GM12892 (cell line): ENCODE measurements at regions not wholly inside any gene's neighbourhood (a gene's known extent, or its start where the extent isn't known, plus 50 kb on each side); places are given as distances from the start of the nearest gene placed in this dataset.

Experiments
- POLR2A ChIP-seq: IDR thresholded peaks from 2 replicates; pipeline ENCODE4 v1.6.1; 2011; ENCODE audit warnings: low read depth, low read length, control low read depth
- POLR2AphosphoS5 ChIP-seq: IDR thresholded peaks from 2 replicates; pipeline ENCODE4 v1.6.1; 2011; ENCODE audit warnings: low read depth, low read length, control low read depth

GRCh38 chr21:36603221-36603620 lies 95.7 kb upstream of the SIM2 start:
- TF ChIP-seq POLR2A: no peak
- no peak for TF ChIP-seq POLR2AphosphoS5
